GM21447 (cell line): ENCODE measurements at regions not wholly inside any gene's neighbourhood (a gene's known extent, or its start where the extent isn't known, plus 50 kb on each side); places are given as distances from the start of the nearest gene placed in this dataset.

Source experiments
- ATAC-seq: cut with Tn5 transposase; IDR thresholded peaks from one replicate; pipeline ENCODE4 v1.9.1; 2021; ENCODE audit not compliant: unreplicated experiment

DNA sequence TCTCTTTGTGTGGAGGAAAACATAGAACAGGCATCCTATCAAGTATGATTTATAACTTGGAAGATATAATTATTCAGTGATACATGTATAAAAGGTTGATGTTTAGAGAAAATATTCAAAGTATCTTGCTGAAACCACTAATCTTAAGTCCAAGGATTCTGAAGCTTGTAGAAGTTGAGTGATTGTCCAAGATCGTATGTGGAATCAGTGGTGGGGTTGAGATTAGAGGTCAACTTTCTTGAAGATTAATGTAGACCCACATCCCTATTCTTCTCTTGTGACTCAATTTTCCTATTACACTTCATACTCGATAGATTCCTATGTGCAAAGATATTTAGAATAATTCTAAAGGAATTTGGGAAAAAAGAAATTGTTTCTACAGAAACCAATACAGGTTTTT, 1565.9 kb upstream of the ACVR2A start:
- no peak for ATAC-seq

DNA sequence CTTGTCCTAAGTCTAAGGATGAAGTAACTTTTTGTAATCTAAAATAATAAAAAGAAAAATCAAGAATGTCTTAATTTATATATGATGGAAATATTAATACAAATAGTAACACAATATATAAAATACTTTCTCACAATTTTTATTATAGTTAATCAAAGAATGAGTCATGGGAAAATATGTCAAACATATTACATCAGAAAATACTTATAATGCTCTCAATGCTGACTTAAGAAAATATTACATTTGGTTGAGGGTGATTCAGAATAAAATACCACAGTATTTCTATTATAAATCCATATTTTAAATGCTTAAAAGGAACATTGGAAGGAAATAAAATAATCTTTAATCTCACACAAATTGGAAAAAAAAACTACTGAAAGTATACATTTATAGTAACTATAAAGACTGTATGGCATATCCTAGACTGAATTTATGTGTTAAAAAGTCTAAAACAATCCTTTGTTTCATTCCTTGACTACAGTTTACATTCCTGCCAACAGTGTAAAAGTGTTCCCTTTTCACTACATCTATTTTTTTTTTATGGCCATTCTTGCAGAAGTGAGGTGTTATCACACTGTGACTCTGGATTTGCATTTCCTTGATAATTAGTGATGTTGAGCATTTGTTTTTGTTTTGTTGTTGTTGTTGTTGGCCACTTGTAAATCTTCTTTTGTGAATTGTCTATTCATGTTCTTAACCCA, 1573.5 kb upstream of the ACVR2A start:
- ATAC-seq, result no peak

DNA sequence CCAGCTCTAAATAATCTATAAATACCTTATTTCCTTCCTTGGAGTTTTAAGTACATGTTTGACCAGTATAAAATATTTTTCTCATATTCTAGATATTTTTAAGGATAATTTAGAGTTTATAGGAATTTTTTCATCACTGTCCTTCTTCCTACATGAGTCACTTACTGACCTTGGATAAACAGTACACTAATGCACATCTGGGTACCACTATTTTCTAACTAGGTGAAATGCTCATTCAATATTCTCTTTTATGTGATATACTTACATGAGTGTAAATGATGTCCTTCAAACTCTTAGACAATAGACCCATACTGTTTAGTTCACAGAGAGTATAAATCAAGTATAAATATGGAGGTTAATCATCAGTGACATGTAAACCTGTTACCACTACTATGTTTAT, 1574.2 kb upstream of the ACVR2A start:
- ATAC-seq, result no peak

DNA sequence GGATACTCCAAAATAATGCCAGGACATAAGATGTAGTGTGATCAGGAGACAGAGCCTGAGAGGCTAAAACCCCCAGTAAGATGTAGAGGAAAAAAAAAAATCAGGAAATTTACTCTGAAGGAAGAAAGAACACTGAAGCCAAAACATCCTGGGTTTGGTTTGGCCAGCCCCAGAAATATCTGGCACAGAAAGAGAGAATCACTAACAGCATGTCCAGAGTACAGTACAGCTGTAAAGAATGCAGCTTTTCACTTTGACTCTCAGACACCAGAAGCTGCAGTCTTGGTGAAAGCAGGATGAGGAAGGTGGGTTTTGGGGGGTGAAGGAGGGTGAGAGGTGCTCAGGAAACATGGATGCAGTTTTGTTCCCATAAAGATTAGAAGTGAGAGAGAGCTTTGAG, 1577.7 kb upstream of the ACVR2A start:
- ATAC-seq, result no peak

DNA sequence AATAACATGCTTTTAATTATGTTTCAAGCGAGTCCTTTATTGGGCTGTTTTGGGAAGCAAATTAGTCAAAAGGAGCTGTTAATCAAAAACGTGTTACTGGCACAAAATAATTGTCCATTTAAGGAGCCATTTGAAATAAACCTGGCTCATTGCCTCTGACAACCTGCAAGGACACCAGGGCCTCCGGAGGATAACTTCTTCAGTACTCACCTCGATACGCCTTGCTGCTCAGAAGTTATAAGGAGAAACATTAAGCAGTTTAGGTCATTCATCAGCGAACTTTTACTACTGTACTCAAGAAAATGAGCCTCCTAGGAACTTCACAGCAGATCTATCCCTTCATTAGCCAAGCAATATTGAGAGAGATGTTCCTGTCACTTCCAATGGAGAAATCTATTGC, 1579.2 kb upstream of the ACVR2A start:
- no peak for ATAC-seq

DNA sequence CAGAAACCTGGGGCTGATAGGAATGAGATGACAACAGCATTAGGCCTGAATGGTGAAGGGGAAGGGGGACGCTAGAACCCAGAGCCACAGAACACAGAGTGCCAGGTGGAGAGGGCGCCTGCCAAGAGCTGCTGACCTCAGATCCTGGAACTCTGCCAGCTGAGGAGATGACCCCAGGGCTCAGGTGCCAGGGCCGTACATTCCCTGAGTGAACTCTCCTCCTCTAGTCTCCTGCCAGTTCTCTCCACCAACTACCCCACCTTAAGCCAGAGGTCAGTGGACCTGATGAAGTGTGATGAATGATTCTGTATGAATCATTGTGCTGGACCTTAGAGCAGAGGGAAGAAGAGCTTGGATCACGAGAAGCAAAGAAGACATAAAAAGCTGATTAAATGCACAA, 1582.2 kb upstream of the ACVR2A start:
- no peak for ATAC-seq

DNA sequence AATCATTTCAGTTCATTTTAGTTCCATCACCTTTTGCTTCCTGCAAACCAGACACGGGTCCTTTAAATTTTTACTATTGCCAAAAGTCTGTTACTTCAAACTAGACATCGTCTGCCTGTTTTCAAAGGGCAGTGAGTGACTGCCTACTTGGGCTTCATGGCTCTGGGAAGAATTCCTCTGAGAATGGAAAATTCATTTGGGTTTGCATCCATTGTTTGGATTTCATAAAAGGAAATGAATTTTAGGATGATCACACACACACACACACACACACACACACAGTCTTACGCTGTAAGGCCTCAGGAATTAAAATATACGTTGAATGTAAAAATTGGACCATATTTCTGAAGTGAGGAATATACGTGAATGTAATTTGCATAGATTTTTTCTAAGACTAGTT, 1584.3 kb upstream of the ACVR2A start:
- no peak for ATAC-seq

DNA sequence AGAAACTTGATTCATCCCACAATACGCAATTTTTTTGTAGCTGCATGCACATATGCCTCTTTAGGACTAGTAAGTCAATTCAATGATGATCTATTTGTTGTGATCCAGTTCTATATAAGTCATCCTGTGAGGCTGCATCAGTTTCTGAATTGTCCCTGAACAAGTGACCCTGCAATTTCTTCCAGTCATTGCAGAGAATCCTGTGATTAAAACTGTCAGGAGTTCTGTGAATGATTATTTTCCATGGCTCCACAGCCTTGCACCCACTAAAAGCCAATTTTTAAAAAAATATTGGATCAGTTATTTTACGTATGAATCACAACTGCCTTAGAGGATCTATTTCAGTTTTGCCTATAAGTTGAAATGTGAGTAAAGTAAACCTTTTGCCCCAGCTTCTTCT, 1585.0 kb upstream of the ACVR2A start:
- no peak for ATAC-seq

DNA sequence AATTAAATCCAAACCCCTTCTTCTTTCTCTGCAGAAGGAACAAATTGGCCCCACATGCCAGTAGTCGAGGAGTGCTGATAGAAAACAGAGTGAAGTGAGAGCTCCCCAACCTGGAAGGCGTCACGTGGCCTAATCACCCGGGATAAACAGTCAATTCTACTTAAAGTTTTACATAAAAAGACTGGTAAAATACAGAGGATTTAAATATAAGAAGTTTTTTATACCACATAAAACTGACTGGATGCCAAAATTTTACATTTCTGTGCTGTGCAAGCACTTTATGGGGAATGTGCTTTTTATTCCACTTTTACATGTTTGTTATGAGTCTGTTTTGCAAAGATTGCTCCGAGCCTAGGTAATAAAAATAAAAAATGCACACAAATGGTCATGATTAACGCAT, 1586.8 kb upstream of the ACVR2A start:
- no peak for ATAC-seq

DNA sequence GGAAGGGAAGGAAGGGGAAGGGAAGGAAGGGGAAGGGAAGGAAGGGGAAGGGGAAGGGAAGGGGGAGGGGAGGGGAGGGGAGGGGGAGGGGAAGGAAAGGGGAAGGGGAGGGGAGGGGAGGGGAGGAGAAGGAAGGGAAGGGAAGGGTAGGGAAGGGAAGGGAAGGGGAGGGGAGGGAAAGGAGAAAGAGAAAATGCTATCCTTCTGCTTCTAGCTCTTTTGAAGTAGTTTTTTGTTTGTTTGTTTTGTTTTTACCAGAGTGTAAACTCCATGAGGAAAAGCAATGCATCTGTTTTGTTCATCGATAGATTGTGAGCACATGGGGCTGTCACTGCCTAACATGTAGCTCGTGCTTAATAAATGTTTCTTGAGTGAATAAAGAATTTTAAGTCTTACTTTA, 1592.7 kb upstream of the ACVR2A start:
- ATAC-seq, result no peak

DNA sequence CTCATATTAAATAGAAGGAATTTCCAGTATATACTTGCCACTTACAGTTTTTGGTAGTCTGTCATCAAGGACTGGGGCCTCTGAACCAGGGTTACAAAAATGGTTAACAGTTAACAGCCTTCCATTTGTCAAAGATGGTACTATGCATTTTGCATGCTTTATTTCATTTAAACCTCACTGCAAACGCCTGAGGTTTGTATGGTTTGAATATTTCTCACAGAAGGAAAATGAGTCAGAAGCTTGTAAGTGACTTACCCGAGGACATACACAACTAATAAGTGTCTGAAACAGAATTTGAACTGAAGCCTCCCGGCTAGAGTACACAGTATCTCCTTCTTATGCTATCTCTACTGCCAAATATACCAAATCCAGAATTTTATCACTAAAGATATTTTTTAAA, 1593.5 kb upstream of the ACVR2A start:
- ATAC-seq, result no peak

DNA sequence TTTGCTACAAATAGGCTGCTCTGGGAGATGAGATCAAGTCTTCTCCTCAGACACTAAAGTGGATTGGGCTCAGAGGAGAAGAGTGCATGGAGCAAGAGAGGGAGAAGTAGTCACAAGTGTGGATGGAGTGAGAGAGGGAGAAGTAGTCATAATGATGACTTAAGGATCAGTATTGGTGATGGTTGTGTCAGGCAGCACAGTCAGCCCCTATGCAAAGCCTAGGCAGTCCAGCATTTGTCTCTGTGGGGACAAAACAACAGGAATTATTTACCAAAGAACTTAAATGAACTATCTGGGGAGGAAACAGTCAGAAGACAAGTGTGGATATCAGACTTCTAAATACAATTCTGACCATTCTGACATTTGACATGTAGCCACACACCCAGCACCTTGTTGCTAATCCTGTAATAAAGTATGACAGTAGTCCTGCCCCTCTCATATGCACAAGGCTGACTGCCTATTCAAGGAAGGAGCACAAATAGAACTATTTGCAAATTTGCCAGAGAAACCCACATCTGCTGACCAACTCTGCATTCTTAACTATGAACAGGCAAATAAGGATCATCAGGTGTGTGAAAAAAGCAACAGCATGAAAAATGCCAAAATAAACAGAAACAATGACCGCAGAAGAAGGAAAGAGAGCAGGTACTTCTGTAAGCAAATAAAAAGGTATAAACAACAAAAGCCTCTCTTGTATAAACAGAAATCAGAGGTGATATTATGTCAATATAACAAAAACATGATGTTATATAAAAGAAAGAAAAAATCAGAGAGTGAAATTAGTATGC, 1597.9 kb upstream of the ACVR2A start:
- no peak for ATAC-seq

DNA sequence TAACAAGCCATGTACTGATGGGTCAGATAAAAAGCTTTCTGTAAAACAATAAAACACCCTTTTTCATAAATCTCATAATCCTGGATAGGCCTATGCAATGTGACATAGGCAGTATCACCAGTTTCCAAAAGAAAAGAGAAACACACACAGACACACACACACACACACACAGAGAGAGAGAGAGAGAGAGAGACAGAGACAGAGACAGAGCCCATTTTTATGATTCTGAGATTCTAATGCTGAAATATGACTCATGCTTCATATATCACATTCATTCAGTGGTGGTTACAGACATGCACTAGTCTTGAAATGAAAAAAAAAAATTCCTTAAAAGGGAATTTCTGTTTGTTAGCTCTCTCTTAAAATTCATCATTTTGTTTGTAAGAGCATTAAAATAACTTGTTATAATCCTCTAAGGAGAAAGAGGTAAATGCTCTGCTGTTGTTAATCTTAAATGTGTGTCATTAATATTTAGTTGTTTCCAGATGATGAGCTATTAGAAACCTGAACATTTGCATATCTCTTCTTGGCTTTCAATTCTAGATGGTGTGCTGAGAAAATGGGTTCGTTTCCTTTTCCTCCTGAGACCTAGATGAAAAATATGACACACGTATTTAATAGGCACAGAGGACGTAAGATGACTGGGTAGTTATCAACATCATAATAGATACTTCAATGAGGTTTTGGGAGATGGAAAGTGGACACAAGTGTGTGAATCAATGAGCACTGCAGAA, 1598.7 kb upstream of the ACVR2A start:
- no peak for ATAC-seq

DNA sequence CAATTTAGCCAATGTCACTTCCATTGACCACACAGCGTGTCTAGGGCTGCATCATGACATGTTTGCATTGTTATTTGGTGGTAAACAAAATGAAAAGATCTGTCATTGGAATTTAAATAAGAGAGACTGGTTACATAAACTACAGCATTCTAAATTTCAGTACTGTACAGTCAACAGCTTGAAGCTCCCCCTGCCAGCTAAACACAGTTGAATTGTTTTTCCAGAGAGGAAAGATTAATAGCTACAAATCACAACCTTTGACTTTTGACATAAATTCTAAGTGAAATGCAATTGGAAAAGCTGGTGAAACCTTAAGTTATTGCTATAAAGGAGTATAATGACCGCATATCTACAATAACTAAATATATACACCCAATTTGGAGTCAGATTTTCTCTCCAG, 1600.0 kb upstream of the ACVR2A start:
- ATAC-seq, result no peak

DNA sequence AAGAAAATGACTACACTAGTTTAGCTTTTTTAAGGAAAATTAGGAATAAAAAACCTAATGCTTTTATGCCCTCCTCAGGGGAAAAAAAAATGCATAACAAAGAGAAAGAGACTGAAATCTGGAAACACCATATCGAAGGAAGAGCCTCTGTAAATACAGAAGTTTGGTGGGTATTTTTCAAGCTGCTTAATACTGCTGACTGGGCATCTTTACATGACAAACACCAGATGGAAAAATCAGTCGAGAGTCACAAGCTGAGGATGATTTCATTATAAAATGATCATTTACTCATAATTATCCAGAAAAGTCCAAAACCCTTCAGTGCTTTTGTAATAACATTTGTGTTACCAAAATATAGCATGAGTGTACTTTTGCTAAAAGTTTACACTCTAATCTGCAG, 1600.7 kb upstream of the ACVR2A start:
- no peak for ATAC-seq

DNA sequence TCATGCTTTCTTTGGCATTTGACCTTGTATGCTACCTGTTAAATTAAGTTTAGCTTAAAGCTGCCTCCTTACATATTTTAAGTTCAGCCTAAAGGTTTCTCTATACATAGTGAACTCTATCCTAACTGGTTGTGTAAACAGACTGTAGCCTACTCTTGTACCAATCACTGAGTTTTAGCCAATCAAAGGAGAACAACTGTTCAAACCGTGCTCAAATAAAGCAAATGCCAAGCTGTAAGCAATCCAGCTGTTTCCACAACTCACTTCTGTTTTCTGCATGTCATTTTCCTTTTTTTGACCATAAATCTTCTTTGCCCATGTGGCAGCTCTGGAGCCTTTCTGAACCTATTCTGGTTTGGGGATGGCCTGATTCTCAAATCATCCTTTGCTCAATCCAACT, 1603.8 kb upstream of the ACVR2A start:
- no peak for ATAC-seq

DNA sequence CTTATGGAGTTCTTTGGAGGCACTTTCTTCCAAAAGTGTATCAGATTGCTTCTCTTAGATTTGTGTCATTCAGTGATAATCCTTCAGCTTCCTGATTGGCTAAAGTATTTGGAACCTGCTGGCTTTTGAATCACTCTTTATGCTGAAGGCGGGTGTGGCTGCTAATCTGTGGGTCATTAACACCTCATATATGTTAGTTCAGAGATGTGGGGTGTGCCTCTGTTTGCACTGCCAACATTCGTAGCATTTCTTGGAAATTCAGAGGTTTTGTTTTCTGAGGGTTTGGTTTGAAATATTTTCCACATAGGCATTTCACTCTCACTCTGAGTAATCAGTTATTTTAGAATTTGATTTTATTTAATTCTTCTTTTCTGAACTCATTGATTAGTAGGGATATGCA, 1604.4 kb upstream of the ACVR2A start:
- no peak for ATAC-seq

DNA sequence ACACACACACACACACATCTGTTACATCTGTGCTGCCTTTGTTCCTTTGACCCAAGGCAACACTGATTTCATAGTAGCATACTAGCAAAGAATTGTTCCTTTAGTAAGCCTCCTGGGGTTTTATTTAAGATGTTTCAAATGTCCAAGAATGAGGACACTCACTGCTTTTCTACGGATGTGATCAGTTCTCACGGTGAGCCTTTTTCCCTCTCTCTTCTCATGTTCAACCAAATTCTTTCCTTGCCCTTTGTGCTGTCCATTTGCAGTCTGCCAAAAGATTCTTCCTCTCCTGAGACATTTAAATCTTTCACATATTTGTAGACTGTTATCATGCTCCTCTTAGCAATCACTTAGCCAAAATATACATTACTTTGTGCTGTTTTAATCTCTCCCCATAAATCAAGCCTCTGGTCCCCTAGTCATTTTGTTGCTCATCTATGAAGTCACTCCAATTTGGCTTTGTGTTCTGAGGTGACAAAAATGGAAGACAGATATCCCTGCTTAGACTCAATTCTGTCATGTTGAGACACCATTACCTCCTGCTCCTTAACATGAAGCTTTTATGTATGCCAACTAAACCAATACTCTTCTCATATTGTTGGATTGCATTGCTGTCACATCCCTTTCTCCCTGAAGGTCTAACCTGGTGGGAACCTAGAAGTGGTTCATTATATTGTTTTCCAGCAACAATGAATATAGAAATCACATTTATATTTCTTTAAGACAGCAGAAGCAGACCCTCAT, 1605.3 kb upstream of the ACVR2A start:
- ATAC-seq, result no peak

DNA sequence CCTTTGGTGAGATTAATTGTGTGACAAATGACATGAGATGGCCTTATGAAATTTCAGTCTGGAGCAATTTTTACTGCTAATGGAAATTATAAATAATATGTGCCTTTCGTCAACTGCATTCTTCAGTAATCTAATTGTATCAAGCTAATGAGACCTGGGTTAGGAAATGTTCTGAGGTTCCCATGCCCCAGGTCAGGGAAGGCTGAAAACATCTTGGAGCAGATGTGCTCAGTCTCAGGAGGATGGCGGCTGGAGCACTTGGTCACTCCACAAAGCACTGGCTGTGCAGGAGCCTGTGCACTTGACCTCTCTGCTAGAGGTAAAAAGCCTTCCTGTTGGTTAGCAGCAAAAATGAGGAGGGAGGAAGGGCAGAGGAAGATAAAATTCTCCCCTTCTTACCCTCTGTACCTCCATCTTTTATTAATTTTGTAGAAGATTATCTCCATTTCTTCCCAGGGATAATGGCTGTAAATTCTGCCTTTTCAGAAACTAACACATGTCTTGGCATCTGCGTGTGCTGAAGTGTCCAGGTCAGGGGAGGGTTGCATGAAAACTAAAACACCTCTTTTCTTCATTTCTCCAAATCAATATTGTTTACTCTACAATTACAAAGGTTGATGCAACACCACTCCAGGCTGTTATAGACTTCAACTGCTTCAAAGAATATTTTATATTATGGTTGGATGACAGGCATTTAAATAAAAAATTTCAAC, 1606.4 kb upstream of the ACVR2A start:
- ATAC-seq, result no peak

DNA sequence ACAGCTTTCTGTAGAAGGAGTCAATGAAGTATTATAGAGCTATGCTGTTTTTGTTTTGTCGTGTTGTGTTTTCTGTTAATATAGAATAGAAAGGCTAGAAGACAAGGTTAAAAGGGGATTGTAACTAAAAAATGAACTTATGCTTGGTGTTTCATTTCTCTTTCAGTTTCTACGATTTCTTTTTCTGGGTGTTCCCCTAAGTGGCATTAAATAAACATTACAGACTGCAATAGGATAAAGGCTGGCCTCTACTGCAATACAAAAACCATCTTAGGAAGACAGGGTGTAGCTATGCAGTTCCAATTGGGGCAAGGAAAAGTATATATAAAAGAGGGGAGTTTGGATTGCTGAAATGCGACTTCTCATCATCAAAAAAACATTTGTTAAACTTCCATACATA, 1609.7 kb upstream of the ACVR2A start:
- ATAC-seq, result no peak
